HG02763 (cell line): ENCODE measurements at regions not wholly inside any gene's neighbourhood (a gene's known extent, or its start where the extent isn't known, plus 50 kb on each side); places are given as distances from the start of the nearest gene placed in this dataset.

ENCODE experiments used
- ATAC-seq: cut with Tn5 transposase; IDR thresholded peaks from one replicate; pipeline ENCODE4 v1.9.1; 2021; ENCODE audit warnings: mild to moderate bottlenecking, moderate library complexity; ENCODE audit not compliant: unreplicated experiment

GRCh38 chr20:39627765-39628164, 665.6 kb downstream of the DHX35 start:
- ATAC-seq = no peak

- ATAC-seq = no peak
These were observed 662.2 kb downstream of the DHX35 start for GRCh38 chr20:39624316-39624715.

GRCh38 chr20:39623584-39624234, 661.6 kb downstream of the DHX35 start:
- no peak for ATAC-seq

- ATAC-seq = no peak
These were observed 657.2 kb downstream of the DHX35 start for GRCh38 chr20:39619271-39619785.

- no peak for ATAC-seq
These were observed 649.8 kb downstream of the DHX35 start for GRCh38 chr20:39611901-39612300.

- no peak for ATAC-seq
These were observed 645.0 kb downstream of the DHX35 start for GRCh38 chr20:39607141-39607540.

GRCh38 chr20:39605908-39606307, 643.8 kb downstream of the DHX35 start:
- no peak for ATAC-seq

- ATAC-seq = no peak
These were observed 643.2 kb downstream of the DHX35 start for GRCh38 chr20:39605361-39605760.

- no peak for ATAC-seq
These were observed 641.1 kb downstream of the DHX35 start for GRCh38 chr20:39603219-39603618.

GRCh38 chr20:39602649-39603048, 640.5 kb downstream of the DHX35 start:
- ATAC-seq = no peak

GRCh38 chr20:39600871-39601270, 638.7 kb downstream of the DHX35 start:
- no peak for ATAC-seq

- ATAC-seq = no peak
These were observed 638.0 kb downstream of the DHX35 start for GRCh38 chr20:39600156-39600555.

GRCh38 chr20:39596554-39596953, 634.4 kb downstream of the DHX35 start:
- no peak for ATAC-seq

- no peak for ATAC-seq
These were observed 630.2 kb downstream of the DHX35 start for GRCh38 chr20:39592371-39592770.

- no peak for ATAC-seq
These were observed 626.1 kb downstream of the DHX35 start for GRCh38 chr20:39588148-39588757.

- ATAC-seq = no peak
These were observed 618.9 kb downstream of the DHX35 start for GRCh38 chr20:39581034-39581433.

- no peak for ATAC-seq
These were observed 614.6 kb downstream of the DHX35 start for GRCh38 chr20:39576771-39577170.

GRCh38 chr20:39574061-39574460, 611.9 kb downstream of the DHX35 start:
- no peak for ATAC-seq

- no peak for ATAC-seq
These were observed 609.0 kb downstream of the DHX35 start for GRCh38 chr20:39571171-39571570.

GRCh38 chr20:39568109-39568508, 606.0 kb downstream of the DHX35 start:
- no peak for ATAC-seq

- ATAC-seq = no peak
These were observed 601.2 kb downstream of the DHX35 start for GRCh38 chr20:39563349-39563748.

GRCh38 chr20:39554341-39554740, 592.2 kb downstream of the DHX35 start:
- ATAC-seq = no peak

- no peak for ATAC-seq
These were observed 591.0 kb downstream of the DHX35 start for GRCh38 chr20:39553120-39553519.
